NCI-H510A treated with DMSO at 0.1 percent for 48 hours (cell line): ENCODE measurements at regions not wholly inside any gene's neighbourhood (a gene's known extent, or its start where the extent isn't known, plus 50 kb on each side); places are given as distances from the start of the nearest gene placed in this dataset.
"Not testable (repeated sequence)": the region's sequence is repeated elsewhere in the genome, so short reads cannot be mapped to it uniquely, and the experiment has no call there.

Experiments
- DNase-seq: peaks from one replicate; lab custom pipeline; 2025; lab: John Stamatoyannopoulos, UW

GRCh38 chr11:70549386-70549785 is 151.1 kb downstream of the CTTN start:
- no peak for DNase-seq

GRCh38 chr11:70549796-70550195 is 151.5 kb downstream of the CTTN start:
- no peak for DNase-seq

GRCh38 chr11:70550456-70551195 is 152.3 kb downstream of the CTTN start:
- no peak for DNase-seq

- no peak for DNase-seq
Observed at GRCh38 chr11:70551351-70552166, 153.2 kb downstream of the CTTN start.

- no peak for DNase-seq
Observed at GRCh38 chr11:70552167-70553150, 154.1 kb downstream of the CTTN start.

GRCh38 chr11:70555078-70555477 is 156.7 kb downstream of the CTTN start:
- DNase-seq: no peak

- DNase-seq: no peak
Observed at GRCh38 chr11:70556884-70557741, 158.8 kb downstream of the CTTN start.

GRCh38 chr11:70557742-70558485 is 159.6 kb downstream of the CTTN start:
- no peak for DNase-seq

GRCh38 chr11:70558681-70559080 is 160.4 kb downstream of the CTTN start:
- DNase-seq: no peak

- DNase-seq: no peak
Observed at GRCh38 chr11:70559516-70559915, 161.2 kb downstream of the CTTN start.

GRCh38 chr11:70560621-70561020 is 162.3 kb downstream of the CTTN start:
- DNase-seq: not testable (repeated sequence)

GRCh38 chr11:70566768-70567530 is 168.6 kb downstream of the CTTN start:
- no peak for DNase-seq

- no peak for DNase-seq
Observed at GRCh38 chr11:70567680-70568034, 169.3 kb downstream of the CTTN start.

- no peak for DNase-seq
Observed at GRCh38 chr11:70568035-70568813, 169.9 kb downstream of the CTTN start.

- DNase-seq: no peak
Observed at GRCh38 chr11:70568814-70569617, 170.7 kb downstream of the CTTN start.

GRCh38 chr11:70569618-70569890 is 171.2 kb downstream of the CTTN start:
- no peak for DNase-seq

- no peak for DNase-seq
Observed at GRCh38 chr11:70569996-70570692, 171.8 kb downstream of the CTTN start.
